SU-DHL-6 (cell line): ENCODE measurements at regions not wholly inside any gene's neighbourhood (a gene's known extent, or its start where the extent isn't known, plus 50 kb on each side); places are given as distances from the start of the nearest gene placed in this dataset.

ENCODE experiments used
- EZH2phosphoT487 ChIP-seq: fragments of 200-600 bp; sonication (generic), shearing (Covaris generic); conservative IDR thresholded peaks from 2 replicates; pipeline ENCODE4 v1.6.1; 2018; ENCODE audit warnings: mild to moderate bottlenecking, antibody characterized with exemption, low read length, moderate library complexity, mixed read lengths
- TF ChIP-seq, protein P1 (sequence below): fragments of 200-600 bp; sonication (generic); IDR thresholded peaks from one replicate; pipeline ENCODE4 v1.5.1; 2017; ENCODE audit warnings: antibody characterized with exemption, mild to moderate bottlenecking, low read length, moderate library complexity; ENCODE audit not compliant: insufficient read depth, poor library complexity, severe bottlenecking

DNA sequence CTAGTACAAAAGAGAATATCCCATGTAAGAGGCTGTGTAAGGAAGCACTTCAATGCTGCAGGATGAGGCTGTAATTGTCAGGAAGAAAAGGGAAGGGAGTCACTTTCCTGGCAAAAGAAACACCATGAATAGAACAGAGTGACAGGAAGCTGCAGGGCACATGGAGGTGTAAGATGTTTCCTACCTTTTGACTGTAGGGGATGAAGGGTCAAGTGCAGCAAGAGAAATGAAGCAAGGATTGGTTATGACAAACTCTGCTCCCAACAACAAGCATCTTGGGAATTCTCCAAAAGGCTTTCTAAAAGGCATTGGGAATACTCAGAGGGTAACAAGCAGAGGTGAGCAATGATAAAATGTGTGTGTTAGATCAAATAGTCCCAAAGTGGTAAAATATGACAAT, 74.3 kb upstream of the NPY2R start:
- TF ChIP-seq, protein P1, sequence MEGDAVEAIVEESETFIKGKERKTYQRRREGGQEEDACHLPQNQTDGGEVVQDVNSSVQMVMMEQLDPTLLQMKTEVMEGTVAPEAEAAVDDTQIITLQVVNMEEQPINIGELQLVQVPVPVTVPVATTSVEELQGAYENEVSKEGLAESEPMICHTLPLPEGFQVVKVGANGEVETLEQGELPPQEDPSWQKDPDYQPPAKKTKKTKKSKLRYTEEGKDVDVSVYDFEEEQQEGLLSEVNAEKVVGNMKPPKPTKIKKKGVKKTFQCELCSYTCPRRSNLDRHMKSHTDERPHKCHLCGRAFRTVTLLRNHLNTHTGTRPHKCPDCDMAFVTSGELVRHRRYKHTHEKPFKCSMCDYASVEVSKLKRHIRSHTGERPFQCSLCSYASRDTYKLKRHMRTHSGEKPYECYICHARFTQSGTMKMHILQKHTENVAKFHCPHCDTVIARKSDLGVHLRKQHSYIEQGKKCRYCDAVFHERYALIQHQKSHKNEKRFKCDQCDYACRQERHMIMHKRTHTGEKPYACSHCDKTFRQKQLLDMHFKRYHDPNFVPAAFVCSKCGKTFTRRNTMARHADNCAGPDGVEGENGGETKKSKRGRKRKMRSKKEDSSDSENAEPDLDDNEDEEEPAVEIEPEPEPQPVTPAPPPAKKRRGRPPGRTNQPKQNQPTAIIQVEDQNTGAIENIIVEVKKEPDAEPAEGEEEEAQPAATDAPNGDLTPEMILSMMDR: no peak
- no peak for TF ChIP-seq EZH2phosphoT487
